Nephron progenitor cell (in vitro differentiated cells): ENCODE measurements at regions not wholly inside any gene's neighbourhood (a gene's known extent, or its start where the extent isn't known, plus 50 kb on each side); places are given as distances from the start of the nearest gene placed in this dataset.
A peak's percentile ranks its signal among the peaks of the same experiment; 100 is the strongest.

Experiments
- DNase-seq: peaks from one replicate; pipeline ENCODE4 v3.0.0; 2021
- H3K27ac Mint-ChIP-seq: 2 replicates; pipeline ENCODE4 v1.8.0; 2021; ENCODE audit warnings: mild to moderate bottlenecking, moderate library complexity, mixed read lengths
- H3K27me3 Mint-ChIP-seq: 2 replicates; pipeline ENCODE4 v1.8.0; 2021; ENCODE audit warnings: mild to moderate bottlenecking, low read depth, mixed read lengths; ENCODE audit not compliant: poor library complexity
- H3K36me3 Mint-ChIP-seq: 2 replicates; pipeline ENCODE4 v1.8.0; 2021; ENCODE audit warnings: low read depth, mixed read lengths
- H3K4me1 Mint-ChIP-seq: 2 replicates; pipeline ENCODE4 v1.8.0; 2021; ENCODE audit warnings: mixed read lengths
- H3K4me3 Mint-ChIP-seq: 2 replicates; pipeline ENCODE4 v1.8.0; 2021; ENCODE audit warnings: mild to moderate bottlenecking, moderate library complexity, mixed read lengths
- H3K9me3 Mint-ChIP-seq: 2 replicates; pipeline ENCODE4 v1.8.0; 2021; ENCODE audit warnings: mild to moderate bottlenecking, moderate library complexity, mixed read lengths
- CTCF ChIP-seq: fragments of 200-600 bp; sonication (generic); IDR thresholded peaks from 2 replicates; pipeline ENCODE4 v1.5.0; 2021; ENCODE audit warnings: antibody characterized with exemption

- TF ChIP-seq CTCF = peak; percentile 82
- no peaks in the 10 kb centered on the region for H3K9me3 Mint-ChIP-seq
- H3K27me3 Mint-ChIP-seq = no peaks in the 10 kb centered on the region
- H3K4me1 Mint-ChIP-seq = no peaks in the 10 kb centered on the region
- peak; percentile 36 for DNase-seq
- no peak overlapping the region for H3K27ac Mint-ChIP-seq
- H3K36me3 Mint-ChIP-seq = no peaks in the 10 kb centered on the region
- no peak overlapping the region for H3K4me3 Mint-ChIP-seq
These were observed 147.2 kb upstream of the DKK2 start for GRCh38 chr4:107183155-107183774.

GRCh38 chr4:107182347-107182746 lies 146.2 kb upstream of the DKK2 start:
- Mint-ChIP-seq H3K27me3 (no peaks in the 10 kb centered on the region), H3K4me1 (no peaks in the 10 kb centered on the region), H3K36me3 (no peaks in the 10 kb centered on the region), H3K27ac (no peak overlapping the region), H3K9me3 (no peaks in the 10 kb centered on the region), H3K4me3 (no peak overlapping the region)
- no peak for TF ChIP-seq CTCF
- no peak for DNase-seq

GRCh38 chr4:107166873-107167450 lies 130.8 kb upstream of the DKK2 start:
- Mint-ChIP-seq H3K36me3 (peaks cover 12% of the 10 kb centered on the region), H3K4me1 (no peaks in the 10 kb centered on the region), H3K9me3 (peaks cover 18% of the 10 kb centered on the region), H3K27ac (no peak overlapping the region), H3K4me3 (no peak overlapping the region), H3K27me3 (no peaks in the 10 kb centered on the region)
- no peak for DNase-seq
- TF ChIP-seq CTCF = no peak

GRCh38 chr4:107166181-107166580 lies 130.1 kb upstream of the DKK2 start:
- Mint-ChIP-seq H3K36me3 (peaks cover 12% of the 10 kb centered on the region), H3K4me3 (no peak overlapping the region), H3K4me1 (no peaks in the 10 kb centered on the region), H3K27ac (no peak overlapping the region), H3K27me3 (no peaks in the 10 kb centered on the region), H3K9me3 (peaks cover 18% of the 10 kb centered on the region)
- TF ChIP-seq CTCF = no peak
- no peak for DNase-seq

GRCh38 chr4:107164962-107165475 lies 128.9 kb upstream of the DKK2 start:
- Mint-ChIP-seq H3K27me3 (no peaks in the 10 kb centered on the region), H3K4me1 (no peaks in the 10 kb centered on the region), H3K27ac (no peak overlapping the region), H3K36me3 (peaks cover 12% of the 10 kb centered on the region), H3K4me3 (no peak overlapping the region), H3K9me3 (peaks cover 18% of the 10 kb centered on the region)
- no peak for DNase-seq
- no peak for TF ChIP-seq CTCF

GRCh38 chr4:107156443-107156842 lies 120.3 kb upstream of the DKK2 start:
- no peak for DNase-seq
- Mint-ChIP-seq H3K4me3 (no peak overlapping the region), H3K9me3 (no peaks in the 10 kb centered on the region), H3K4me1 (no peaks in the 10 kb centered on the region), H3K36me3 (no peaks in the 10 kb centered on the region), H3K27me3 (no peaks in the 10 kb centered on the region), H3K27ac (no peak overlapping the region)
- no peak for TF ChIP-seq CTCF
